NCI-H748 treated with DMSO at 0.1 percent for 48 hours (cell line): ENCODE measurements at regions not wholly inside any gene's neighbourhood (a gene's known extent, or its start where the extent isn't known, plus 50 kb on each side); places are given as distances from the start of the nearest gene placed in this dataset.
"Not testable (repeated sequence)": the region's sequence is repeated elsewhere in the genome, so short reads cannot be mapped to it uniquely, and the experiment has no call there.

Source experiments
- DNase-seq: peaks from one replicate; lab custom pipeline; 2025; lab: John Stamatoyannopoulos, UW

GRCh38 chr1:14260480-14260879 lies 338.0 kb upstream of the KAZN start:
- DNase-seq = no peak

DNA sequence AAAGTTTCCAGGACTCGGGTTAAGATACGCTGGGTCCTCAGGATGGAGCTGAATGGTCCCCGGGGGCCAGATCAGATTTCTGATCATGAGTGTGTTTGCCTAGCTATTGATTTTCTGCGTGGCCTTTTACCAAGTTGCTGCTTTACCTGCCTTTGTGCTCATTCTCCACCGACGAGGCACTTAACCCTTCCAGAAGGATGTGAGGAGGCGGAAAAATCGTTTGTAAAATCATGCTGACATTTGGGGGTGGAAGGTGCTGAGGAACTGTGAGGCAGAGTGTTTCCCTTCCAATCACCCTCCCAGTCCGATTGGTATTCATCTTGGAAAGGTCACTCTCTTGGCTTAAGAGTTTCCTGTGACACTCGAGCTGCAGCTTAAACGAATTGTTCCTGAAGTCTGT lies 337.1 kb upstream of the KAZN start:
- no peak for DNase-seq

- DNase-seq = no peak
Measured at GRCh38 chr1:14262637-14263036, 335.8 kb upstream of the KAZN start.

- peak; percentile 76 for DNase-seq
Measured at GRCh38 chr1:14263225-14263624, 335.3 kb upstream of the KAZN start.

- peak; percentile 76 for DNase-seq
Measured at GRCh38 chr1:14263671-14264070, 334.8 kb upstream of the KAZN start.

GRCh38 chr1:14265495-14265894 lies 333.0 kb upstream of the KAZN start:
- no peak for DNase-seq

DNA sequence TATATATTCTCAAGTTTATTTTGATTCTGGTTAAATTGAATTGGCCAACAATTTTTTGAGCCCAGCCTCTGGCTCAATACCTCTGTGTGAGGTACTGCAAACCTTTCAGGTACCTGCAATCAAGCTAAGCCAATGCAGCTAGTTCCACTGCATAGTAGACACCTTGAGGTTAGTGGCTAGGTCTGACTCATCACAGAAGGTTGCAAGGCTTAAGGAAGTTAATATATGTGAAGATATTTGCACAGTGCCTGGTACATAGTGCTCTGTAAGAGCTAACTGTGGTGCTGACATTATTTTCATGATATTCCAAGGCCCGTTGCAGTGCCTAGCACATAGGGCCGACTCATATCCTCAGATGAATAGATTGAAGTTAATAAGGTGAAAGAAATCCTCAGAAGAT lies 330.5 kb upstream of the KAZN start:
- no peak for DNase-seq

DNA sequence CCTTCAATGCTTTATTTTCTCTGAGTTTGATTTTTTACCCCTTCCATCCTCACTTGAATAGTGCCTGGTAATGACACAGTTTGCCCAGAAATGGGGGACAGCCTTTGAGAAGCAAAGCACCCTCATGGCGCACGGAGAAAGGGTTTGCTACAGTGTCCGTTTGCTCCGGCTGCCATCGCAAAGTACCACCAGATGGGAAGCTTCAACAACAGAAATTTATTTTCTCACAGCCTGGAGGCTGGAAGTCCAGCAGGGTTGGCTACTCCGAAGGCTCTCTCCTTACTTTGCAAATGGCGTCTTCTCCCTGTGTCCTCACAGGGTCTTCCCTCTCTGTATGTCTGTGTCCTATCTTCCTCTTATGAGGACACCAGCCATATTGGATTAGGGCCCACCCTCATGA lies 327.7 kb upstream of the KAZN start:
- DNase-seq = no peak

GRCh38 chr1:14273811-14274210 lies 324.7 kb upstream of the KAZN start:
- no peak for DNase-seq

- not testable (repeated sequence) for DNase-seq
Measured at GRCh38 chr1:14279891-14280290, 318.6 kb upstream of the KAZN start.

- DNase-seq = peak; percentile 92
Measured at GRCh38 chr1:14280909-14281308, 317.6 kb upstream of the KAZN start.

DNA sequence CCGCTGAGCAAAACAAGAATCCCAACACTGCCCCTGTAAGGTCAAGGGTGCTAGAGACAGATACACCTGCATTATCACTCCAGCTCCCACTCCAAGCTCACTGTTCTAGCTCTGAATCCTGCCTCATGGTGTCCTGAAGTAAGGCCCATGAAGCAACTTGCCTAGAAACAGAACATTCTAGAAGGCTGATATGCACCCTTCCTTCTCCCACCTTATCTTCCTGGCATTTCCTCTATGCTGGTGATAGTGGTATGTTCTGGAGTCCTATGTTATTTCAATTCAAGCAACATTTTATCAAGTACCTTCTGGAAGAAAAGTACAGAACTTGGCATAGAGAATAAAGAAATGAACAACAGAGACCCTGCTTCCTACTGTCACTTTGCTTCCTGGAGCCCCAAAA lies 317.1 kb upstream of the KAZN start:
- DNase-seq = no peak

DNA sequence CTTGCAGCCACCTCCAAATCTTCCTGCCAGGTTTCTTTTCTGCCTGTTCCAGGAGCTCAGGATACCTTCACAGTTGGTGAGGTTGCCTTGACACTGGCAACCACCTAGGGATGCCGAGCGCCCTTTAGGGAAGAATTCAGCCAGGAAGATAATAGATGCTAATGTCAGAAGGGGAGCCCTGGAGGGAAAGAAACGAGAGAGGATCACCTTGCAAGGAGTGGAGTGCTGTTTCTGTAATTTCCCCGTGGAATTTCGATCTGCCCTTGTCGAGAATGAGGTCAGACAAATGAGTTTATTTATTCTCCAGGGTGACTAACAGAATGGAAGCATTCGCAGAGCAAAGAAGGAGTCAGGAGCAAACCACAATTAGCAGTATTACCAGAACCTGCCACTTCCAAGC lies 315.8 kb upstream of the KAZN start:
- no peak for DNase-seq

- DNase-seq = no peak
Measured at GRCh38 chr1:14285238-14285637, 313.2 kb upstream of the KAZN start.

DNA sequence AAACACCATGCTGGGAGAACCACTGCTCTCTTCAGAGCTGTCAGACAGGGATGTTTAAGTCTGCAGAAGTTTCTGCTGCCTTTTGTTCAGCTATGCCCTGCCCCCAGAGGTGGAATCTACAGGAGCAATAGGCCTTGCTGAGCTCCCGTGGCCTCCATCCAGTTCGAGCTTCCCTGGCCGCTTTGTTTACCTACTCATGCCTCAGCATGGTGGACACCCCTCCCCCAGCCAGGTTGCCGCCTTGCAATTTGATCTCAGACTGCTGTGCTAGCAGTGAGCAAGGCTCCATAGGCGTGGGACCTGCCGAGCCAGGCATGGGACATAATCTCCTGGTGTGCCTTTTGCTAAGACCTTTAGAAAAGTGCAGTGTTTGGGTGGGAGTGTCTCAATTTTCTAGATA lies 307.3 kb upstream of the KAZN start:
- DNase-seq = peak; percentile 9

- no peak for DNase-seq
Measured at GRCh38 chr1:14292520-14292919, 306.0 kb upstream of the KAZN start.

- DNase-seq = no peak
Measured at GRCh38 chr1:14294006-14294405, 304.5 kb upstream of the KAZN start.

DNA sequence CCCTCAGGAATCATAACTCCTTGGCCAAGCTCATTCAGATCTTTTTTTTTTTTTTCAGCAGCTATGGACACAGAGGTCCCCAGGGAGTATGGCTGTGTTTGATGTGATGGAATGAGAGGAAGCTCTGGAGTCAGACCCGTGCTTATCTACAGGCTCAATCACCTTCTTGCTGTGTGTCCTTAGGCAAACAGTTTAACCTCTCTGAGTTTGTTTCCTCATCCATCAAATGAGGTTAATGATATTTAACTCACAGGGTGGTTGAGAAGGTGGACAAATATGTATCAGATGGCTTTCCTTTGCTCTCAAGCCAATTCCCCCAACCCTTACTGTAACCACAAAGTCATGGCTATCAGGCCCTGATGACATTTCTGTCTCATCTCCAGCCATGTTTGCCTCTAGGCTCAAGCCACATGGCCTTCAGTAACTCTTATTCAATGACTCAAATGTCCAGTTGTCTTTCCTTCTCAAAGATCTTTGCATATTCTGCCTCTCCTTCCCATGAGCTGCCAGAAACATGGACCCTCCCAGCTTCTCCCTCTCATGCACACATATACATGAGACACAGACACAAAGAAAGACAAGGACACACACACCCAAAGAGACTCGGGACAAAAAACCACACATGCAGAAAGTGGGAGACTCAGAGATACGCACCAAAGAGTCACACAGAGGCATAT lies 303.5 kb upstream of the KAZN start:
- no peak for DNase-seq

DNA sequence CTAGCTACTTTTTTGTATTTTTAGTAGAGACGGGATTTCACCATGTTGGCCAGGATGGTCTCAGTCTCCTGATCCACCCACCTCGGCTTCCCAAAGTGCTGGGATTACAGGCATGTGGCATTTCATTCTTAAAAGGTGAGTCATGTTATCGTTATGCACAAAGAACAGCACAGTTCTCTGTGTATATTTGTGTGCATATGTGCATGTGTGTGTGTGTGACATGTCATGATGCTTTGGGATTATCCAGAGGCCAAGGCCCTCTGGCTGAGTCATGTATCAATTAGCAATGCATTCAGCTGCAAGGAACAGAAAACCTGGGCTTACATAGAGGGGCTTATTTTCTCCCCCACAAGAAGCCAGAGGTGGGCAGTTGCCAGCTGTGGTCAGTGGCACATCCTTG lies 301.7 kb upstream of the KAZN start:
- DNase-seq = no peak

- no peak for DNase-seq
Measured at GRCh38 chr1:14297356-14297755, 301.1 kb upstream of the KAZN start.

DNA sequence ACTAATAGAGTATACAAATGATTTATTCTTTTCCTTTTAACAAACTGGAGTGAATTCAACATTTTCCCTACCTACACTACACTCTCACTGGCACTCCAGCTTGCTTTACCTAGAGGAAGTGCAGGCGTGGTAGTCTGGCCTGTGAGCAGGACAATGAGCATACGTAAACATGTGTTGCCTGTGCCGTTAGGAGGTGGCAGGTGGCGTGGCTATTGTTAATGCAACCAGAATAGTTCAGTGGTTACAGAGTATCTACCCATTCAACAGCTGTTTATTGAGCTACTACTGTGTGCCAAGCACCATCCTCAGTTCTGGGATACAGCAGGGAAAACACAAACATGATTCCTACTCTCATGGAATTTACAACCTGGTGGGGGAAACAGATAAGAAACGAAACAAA lies 299.7 kb upstream of the KAZN start:
- DNase-seq = no peak

DNA sequence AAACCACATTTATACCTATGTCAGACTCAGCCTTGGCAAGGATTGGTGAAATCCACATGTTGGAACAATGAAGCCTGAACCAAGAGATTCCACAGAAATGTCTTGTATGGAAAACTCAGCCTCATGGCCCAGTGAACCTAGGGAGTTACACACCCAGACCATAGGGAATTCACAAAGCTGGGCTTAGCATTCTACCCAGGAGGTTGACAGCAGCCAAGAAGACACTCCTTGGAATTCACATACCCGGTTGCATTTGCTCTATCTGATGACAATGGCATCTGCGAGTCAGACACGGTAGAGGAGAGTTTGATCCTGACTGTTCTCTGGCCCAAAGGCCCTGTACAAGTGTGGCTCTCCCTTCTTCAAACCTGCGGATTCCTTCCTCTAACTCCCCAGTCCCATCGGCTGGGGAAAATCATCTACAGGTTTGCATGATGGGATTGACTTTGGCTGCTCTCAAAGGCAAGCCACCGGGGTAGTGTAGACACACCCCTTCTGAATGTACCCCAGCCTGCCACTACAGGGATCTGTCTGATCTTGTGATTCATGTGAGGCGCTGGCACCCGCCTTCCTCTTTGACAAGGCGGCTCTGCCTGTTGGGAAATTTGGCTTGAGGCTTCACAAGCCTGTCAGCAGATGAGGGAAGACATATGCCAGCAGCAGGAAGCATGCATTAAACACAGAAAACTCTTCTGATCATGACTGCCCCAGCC lies 297.3 kb upstream of the KAZN start:
- DNase-seq = no peak

GRCh38 chr1:14301704-14302024 lies 296.8 kb upstream of the KAZN start:
- no peak for DNase-seq

DNA sequence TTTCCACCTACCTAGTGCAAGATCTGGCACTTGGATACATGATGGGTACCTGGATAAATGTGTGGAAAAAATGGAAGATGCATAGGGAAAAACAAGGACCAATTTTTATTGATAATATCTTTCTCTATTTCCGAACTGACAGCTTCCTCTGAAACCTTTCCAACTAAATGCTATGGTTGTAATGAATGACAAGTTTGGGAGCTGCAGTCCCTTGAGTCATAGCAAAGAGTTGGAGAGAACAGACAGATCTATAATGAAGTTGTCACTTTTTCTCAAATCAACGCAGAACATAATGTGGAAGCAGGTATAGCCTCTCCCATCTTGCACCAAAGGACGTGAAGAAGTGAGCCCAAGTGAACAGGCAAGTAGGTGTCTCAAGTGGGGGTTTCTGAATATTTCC lies 296.5 kb upstream of the KAZN start:
- no peak for DNase-seq
